GM23338 (cell line): ENCODE measurements at regions not wholly inside any gene's neighbourhood (a gene's known extent, or its start where the extent isn't known, plus 50 kb on each side); places are given as distances from the start of the nearest gene placed in this dataset.

Experiments
- CREB1 ChIP-seq: fragments of 250-450 bp; sonication (Bioruptor Pico); IDR thresholded peaks from 2 replicates; pipeline ENCODE4 v1.5.0; 2020; ENCODE audit warnings: low read depth, mild to moderate bottlenecking, moderate library complexity
- POLR2AphosphoS5 ChIP-seq: IDR thresholded peaks from 2 replicates; pipeline ENCODE4 v1.6.1; 2016; ENCODE audit warnings: antibody characterized with exemption, low read depth
- TF ChIP-seq, protein P1 (sequence below): fragments of 250-450 bp; sonication (Bioruptor Pico); IDR thresholded peaks from 2 replicates; pipeline ENCODE4 v1.5.0; 2020; ENCODE audit warnings: mild to moderate bottlenecking, moderate library complexity
- TF ChIP-seq, protein P2 (sequence below), 2 experiments: fragments of 200-600 bp in 1 of 2; sonication (generic) in 1 of 2; conservative IDR thresholded peaks; 2 replicates each; pipeline versions ENCODE4 v1.5.1 to v1.6.1; 2016 to 2017; ENCODE audit warnings: antibody characterized with exemption in 2 of 2, low read depth in 2 of 2, mild to moderate bottlenecking in 2 of 2, moderate library complexity in 1 of 2
- TF ChIP-seq, protein P3 (sequence below): IDR thresholded peaks from one replicate; pipeline ENCODE4 v1.6.1; 2018; ENCODE audit warnings: antibody characterized with exemption; ENCODE audit not compliant: unreplicated experiment

DNA sequence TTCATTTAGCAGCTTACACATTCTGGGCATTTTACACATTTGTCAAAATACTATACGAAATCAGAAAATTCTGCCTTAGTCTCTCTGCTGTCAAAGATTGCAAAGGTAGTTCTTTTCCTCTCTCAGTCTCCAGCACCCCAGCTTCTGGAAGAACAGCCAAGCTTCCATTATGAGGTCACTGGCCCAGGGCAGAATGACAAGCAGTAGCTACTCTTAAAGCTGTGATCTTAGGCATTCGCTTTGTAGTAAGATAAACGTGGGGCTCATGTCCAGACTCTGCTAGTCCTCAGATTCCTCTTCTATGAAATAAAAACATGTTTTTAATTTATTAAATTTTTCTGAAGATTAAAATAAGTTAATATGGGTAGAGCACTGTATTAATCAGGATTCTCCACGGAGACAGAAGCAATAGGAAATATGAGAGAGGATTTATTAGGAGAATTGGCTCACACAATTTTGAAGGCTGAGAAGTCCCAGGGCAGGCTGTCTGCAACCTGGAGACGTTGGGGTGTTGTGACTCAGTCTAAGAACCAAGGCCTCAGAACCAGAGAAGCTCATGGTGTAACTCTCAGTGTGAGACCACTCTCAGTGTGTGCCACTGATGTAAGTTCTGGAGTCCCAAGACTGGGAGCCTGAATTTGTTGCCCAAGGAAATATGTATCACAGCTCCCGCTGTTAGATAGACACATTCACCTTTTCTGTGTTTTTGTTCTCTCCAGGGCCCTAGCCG is 201.2 kb downstream of the CMPK2 start (continued):
- TF ChIP-seq, protein P1, sequence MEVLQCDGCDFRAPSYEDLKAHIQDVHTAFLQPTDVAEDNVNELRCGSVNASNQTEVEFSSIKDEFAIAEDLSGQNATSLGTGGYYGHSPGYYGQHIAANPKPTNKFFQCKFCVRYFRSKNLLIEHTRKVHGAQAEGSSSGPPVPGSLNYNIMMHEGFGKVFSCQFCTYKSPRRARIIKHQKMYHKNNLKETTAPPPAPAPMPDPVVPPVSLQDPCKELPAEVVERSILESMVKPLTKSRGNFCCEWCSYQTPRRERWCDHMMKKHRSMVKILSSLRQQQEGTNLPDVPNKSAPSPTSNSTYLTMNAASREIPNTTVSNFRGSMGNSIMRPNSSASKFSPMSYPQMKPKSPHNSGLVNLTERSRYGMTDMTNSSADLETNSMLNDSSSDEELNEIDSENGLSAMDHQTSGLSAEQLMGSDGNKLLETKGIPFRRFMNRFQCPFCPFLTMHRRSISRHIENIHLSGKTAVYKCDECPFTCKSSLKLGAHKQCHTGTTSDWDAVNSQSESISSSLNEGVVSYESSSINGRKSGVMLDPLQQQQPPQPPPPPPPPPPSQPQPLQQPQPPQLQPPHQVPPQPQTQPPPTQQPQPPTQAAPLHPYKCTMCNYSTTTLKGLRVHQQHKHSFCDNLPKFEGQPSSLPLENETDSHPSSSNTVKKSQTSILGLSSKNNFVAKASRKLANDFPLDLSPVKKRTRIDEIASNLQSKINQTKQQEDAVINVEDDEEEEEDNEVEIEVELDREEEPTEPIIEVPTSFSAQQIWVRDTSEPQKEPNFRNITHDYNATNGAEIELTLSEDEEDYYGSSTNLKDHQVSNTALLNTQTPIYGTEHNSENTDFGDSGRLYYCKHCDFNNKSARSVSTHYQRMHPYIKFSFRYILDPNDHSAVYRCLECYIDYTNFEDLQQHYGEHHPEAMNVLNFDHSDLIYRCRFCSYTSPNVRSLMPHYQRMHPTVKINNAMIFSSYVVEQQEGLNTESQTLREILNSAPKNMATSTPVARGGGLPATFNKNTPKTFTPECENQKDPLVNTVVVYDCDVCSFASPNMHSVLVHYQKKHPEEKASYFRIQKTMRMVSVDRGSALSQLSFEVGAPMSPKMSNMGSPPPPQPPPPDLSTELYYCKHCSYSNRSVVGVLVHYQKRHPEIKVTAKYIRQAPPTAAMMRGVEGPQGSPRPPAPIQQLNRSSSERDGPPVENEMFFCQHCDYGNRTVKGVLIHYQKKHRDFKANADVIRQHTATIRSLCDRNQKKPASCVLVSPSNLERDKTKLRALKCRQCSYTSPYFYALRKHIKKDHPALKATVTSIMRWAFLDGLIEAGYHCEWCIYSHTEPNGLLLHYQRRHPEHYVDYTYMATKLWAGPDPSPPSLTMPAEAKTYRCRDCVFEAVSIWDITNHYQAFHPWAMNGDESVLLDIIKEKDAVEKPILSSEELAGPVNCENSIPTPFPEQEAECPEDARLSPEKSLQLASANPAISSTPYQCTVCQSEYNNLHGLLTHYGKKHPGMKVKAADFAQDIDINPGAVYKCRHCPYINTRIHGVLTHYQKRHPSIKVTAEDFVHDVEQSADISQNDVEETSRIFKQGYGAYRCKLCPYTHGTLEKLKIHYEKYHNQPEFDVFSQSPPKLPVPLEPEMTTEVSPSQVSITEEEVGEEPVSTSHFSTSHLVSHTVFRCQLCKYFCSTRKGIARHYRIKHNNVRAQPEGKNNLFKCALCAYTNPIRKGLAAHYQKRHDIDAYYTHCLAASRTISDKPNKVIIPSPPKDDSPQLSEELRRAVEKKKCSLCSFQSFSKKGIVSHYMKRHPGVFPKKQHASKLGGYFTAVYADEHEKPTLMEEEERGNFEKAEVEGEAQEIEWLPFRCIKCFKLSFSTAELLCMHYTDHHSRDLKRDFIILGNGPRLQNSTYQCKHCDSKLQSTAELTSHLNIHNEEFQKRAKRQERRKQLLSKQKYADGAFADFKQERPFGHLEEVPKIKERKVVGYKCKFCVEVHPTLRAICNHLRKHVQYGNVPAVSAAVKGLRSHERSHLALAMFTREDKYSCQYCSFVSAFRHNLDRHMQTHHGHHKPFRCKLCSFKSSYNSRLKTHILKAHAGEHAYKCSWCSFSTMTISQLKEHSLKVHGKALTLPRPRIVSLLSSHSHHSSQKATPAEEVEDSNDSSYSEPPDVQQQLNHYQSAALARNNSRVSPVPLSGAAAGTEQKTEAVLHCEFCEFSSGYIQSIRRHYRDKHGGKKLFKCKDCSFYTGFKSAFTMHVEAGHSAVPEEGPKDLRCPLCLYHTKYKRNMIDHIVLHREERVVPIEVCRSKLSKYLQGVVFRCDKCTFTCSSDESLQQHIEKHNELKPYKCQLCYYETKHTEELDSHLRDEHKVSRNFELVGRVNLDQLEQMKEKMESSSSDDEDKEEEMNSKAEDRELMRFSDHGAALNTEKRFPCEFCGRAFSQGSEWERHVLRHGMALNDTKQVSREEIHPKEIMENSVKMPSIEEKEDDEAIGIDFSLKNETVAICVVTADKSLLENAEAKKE, result no peak
- TF ChIP-seq POLR2AphosphoS5 (no peak), CREB1 (CRISPR knock-in tag) (no peak)
- TF ChIP-seq, protein P2, sequence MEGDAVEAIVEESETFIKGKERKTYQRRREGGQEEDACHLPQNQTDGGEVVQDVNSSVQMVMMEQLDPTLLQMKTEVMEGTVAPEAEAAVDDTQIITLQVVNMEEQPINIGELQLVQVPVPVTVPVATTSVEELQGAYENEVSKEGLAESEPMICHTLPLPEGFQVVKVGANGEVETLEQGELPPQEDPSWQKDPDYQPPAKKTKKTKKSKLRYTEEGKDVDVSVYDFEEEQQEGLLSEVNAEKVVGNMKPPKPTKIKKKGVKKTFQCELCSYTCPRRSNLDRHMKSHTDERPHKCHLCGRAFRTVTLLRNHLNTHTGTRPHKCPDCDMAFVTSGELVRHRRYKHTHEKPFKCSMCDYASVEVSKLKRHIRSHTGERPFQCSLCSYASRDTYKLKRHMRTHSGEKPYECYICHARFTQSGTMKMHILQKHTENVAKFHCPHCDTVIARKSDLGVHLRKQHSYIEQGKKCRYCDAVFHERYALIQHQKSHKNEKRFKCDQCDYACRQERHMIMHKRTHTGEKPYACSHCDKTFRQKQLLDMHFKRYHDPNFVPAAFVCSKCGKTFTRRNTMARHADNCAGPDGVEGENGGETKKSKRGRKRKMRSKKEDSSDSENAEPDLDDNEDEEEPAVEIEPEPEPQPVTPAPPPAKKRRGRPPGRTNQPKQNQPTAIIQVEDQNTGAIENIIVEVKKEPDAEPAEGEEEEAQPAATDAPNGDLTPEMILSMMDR (conservative IDR thresholded peaks at IDR 0.05; ENCODE audit: low read depth in 2 of 2), result no peak
- TF ChIP-seq, protein P3, sequence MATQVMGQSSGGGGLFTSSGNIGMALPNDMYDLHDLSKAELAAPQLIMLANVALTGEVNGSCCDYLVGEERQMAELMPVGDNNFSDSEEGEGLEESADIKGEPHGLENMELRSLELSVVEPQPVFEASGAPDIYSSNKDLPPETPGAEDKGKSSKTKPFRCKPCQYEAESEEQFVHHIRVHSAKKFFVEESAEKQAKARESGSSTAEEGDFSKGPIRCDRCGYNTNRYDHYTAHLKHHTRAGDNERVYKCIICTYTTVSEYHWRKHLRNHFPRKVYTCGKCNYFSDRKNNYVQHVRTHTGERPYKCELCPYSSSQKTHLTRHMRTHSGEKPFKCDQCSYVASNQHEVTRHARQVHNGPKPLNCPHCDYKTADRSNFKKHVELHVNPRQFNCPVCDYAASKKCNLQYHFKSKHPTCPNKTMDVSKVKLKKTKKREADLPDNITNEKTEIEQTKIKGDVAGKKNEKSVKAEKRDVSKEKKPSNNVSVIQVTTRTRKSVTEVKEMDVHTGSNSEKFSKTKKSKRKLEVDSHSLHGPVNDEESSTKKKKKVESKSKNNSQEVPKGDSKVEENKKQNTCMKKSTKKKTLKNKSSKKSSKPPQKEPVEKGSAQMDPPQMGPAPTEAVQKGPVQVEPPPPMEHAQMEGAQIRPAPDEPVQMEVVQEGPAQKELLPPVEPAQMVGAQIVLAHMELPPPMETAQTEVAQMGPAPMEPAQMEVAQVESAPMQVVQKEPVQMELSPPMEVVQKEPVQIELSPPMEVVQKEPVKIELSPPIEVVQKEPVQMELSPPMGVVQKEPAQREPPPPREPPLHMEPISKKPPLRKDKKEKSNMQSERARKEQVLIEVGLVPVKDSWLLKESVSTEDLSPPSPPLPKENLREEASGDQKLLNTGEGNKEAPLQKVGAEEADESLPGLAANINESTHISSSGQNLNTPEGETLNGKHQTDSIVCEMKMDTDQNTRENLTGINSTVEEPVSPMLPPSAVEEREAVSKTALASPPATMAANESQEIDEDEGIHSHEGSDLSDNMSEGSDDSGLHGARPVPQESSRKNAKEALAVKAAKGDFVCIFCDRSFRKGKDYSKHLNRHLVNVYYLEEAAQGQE, result no peak
